HepG2 (cell line): ENCODE measurements at regions not wholly inside any gene's neighbourhood (a gene's known extent, or its start where the extent isn't known, plus 50 kb on each side); places are given as distances from the start of the nearest gene placed in this dataset.

Experiments
- ATAC-seq: fragments of 200-7000 bp; cut with Tn5 transposase; 3 replicates; pipeline ENCODE4 v1.9.1; 2020; ENCODE audit warnings: mild to moderate bottlenecking, moderate library complexity
- BruUV-seq: library from RNA; stranded (reverse); fragments of 400-500 nt; replicated peaks from 2 replicates; lab custom pipeline; 2021; lab: Mats Ljungman, UMichigan
- CTCF ChIA-PET: fragments of 300-600 bp; formaldehyde crosslinking; extraction: SDS; loops from one replicate; lab custom pipeline; 2021; ENCODE audit warnings: low total read pairs, inconsistent platforms, low intra/inter-chr PET ratio; lab: Yijun Ruan, JAX
- POLR2A ChIA-PET: fragments of 350-600 bp; sonication (Branson Sonifier 250); formaldehyde crosslinking; loops from one replicate; lab custom pipeline; 2020; ENCODE audit warnings: antibody characterized with exemption, inconsistent platforms; lab: Yijun Ruan, JAX
- DNase-seq: peaks from one replicate; pipeline ENCODE4 v3.0.0-alpha.2; 2015; ENCODE audit warnings: low spot score
- FAIRE-seq: peaks from 3 replicates; lab custom pipeline; 2011; peaks lifted over from hg19 to GRCh38; lab: Jason Lieb, UNC
- H2AFZ ChIP-seq: one replicate; pipeline ENCODE4 v1.6.1; 2011; ENCODE audit warnings: low read length, inconsistent platforms
- H3K27ac ChIP-seq: fragments of 300-600 bp; 3 replicates; pipeline ENCODE4 v1.8.0; 2011; ENCODE audit warnings: mixed run types, mild to moderate bottlenecking, mixed read lengths, low read length, inconsistent platforms; ENCODE audit not compliant: insufficient read depth; ENCODE audit errors: extremely low read length
- H3K27me3 ChIP-seq, 2 experiments: fragments of 200-600 bp in 1 of 2; 2 replicates in 1 of 2; 3 replicates in 1 of 2; pipeline versions ENCODE4 v1.6.0 to v1.8.0; 2011; ENCODE audit warnings: low read length in 2 of 2, mild to moderate bottlenecking in 2 of 2, moderate library complexity in 2 of 2, inconsistent platforms in 1 of 2; ENCODE audit not compliant: insufficient read depth in 2 of 2, control insufficient read depth in 1 of 2
- H3K36me3 ChIP-seq, 2 experiments: fragments of 200-600 bp in 1 of 2; replicated peaks in 1 of 2; 2 replicates in 1 of 2; 3 replicates in 1 of 2; pipeline versions ENCODE4 v1.5.1 to v1.8.0; 2011; ENCODE audit warnings: low read length in 2 of 2, inconsistent platforms in 1 of 2; ENCODE audit not compliant: insufficient read depth in 2 of 2, control insufficient read depth in 1 of 2
- H3K4me1 ChIP-seq: 2 replicates; pipeline ENCODE4 v1.5.1; 2012; ENCODE audit warnings: low read length, inconsistent platforms; ENCODE audit not compliant: insufficient read depth
- H3K4me2 ChIP-seq: 2 replicates; pipeline ENCODE4 v1.6.0; 2011; ENCODE audit warnings: low read depth, low read length, inconsistent platforms
- H3K4me3 ChIP-seq, 3 experiments: fragments of 200-600 bp in 1 of 3; sonication (generic), shearing (Covaris generic) in 1 of 3; replicated peaks in 1 of 3; 2 replicates each; pipeline ENCODE4 v1.5.1; 2011 to 2016; ENCODE audit warnings: low read length in 3 of 3, inconsistent platforms in 2 of 3, low read depth in 2 of 3, mild to moderate bottlenecking in 2 of 3, control low read depth in 1 of 3, mixed read lengths in 1 of 3; ENCODE audit not compliant: insufficient read depth in 1 of 3
- H3K79me2 ChIP-seq: one replicate; pipeline ENCODE4 v1.6.1; 2011; ENCODE audit warnings: low read length, inconsistent platforms; ENCODE audit not compliant: insufficient read depth
- H3K9ac ChIP-seq: 2 replicates; pipeline ENCODE4 v1.6.0; 2011; ENCODE audit warnings: mild to moderate bottlenecking, low read depth, low read length, inconsistent platforms; ENCODE audit not compliant: insufficient read depth
- H3K9me3 ChIP-seq: 2 replicates; pipeline ENCODE4 v1.5.1; 2012; ENCODE audit warnings: mild to moderate bottlenecking, low read length
- H4K20me1 ChIP-seq: 2 replicates; pipeline ENCODE4 v1.6.0; 2011; ENCODE audit warnings: inconsistent platforms, mild to moderate bottlenecking, low read length, moderate library complexity; ENCODE audit not compliant: insufficient read depth
- ELF4 ChIP-seq: sonication (generic); formaldehyde crosslinking; IDR thresholded peaks from 2 replicates; pipeline ENCODE4 v1.5.0; 2020; ENCODE audit warnings: missing genetic modification reagents, mild to moderate bottlenecking, moderate library complexity, borderline replicate concordance
- GTF3A ChIP-seq: sonication (generic); formaldehyde crosslinking; conservative IDR thresholded peaks from 2 replicates; pipeline ENCODE4 v1.4.0; 2020; ENCODE audit warnings: mild to moderate bottlenecking, missing genetic modification reagents
- KLF11 ChIP-seq: IDR thresholded peaks from 2 replicates; pipeline ENCODE4 v1.6.1; 2016; ENCODE audit warnings: missing compliant biosample characterization
- RARG ChIP-seq: sonication (generic); formaldehyde crosslinking; IDR thresholded peaks from 2 replicates; pipeline ENCODE4 v1.4.0; 2020; ENCODE audit warnings: low read depth, mild to moderate bottlenecking, missing genetic modification reagents
- RFXANK ChIP-seq: IDR thresholded peaks from 2 replicates; pipeline ENCODE4 v1.6.1; 2016
- TEAD3 ChIP-seq: optimal IDR thresholded peaks from 2 replicates; pipeline ENCODE3; 2016; ENCODE audit warnings: borderline replicate concordance
- WGBS: methylation state at CpG from one replicate; pipeline ENCODE4 v1.1.6; 2017; ENCODE audit warnings: low lambda C conversion rate; 5-methylcytosine and 5-hydroxymethylcytosine counted together
- in situ Hi-C: cut with HindIII; loops from 2 replicates; pipeline ENCODE4 v1.10.0; 2017; ENCODE audit warnings: low pct_unique_long_range_greater_than_20kb; ENCODE audit not compliant: extremely low pct_ligation_motif_present
- intact Hi-C: fragments of 100-400 bp; cut with micrococcal nuclease; formaldehyde crosslinking; loops from one replicate; pipeline ENCODE4 v1.10.0; 2022; ENCODE audit not compliant: unreplicated experiment
- TF ChIP-seq, protein P1 (sequence below): sonication (generic); formaldehyde crosslinking; IDR thresholded peaks from 2 replicates; pipeline ENCODE4 v1.5.0; 2020; ENCODE audit warnings: mild to moderate bottlenecking, missing genetic modification reagents, borderline replicate concordance
- TF ChIP-seq, protein P2 (sequence below): sonication (generic); formaldehyde crosslinking; IDR thresholded peaks from 2 replicates; pipeline ENCODE4 v1.5.0; 2020; ENCODE audit warnings: missing genetic modification reagents, mild to moderate bottlenecking, borderline replicate concordance
- TF ChIP-seq, protein P3 (sequence below): sonication (generic); formaldehyde crosslinking; IDR thresholded peaks from 2 replicates; pipeline ENCODE4 v1.5.0; 2020; ENCODE audit warnings: missing genetic modification reagents
- TF ChIP-seq, protein P4 (sequence below): sonication (generic); formaldehyde crosslinking; IDR thresholded peaks from 2 replicates; pipeline ENCODE4 v1.5.1; 2020; ENCODE audit warnings: missing genetic modification reagents, mild to moderate bottlenecking, borderline replicate concordance
- TF ChIP-seq, protein P5 (sequence below): sonication (generic); formaldehyde crosslinking; IDR thresholded peaks from 2 replicates; pipeline ENCODE4 v1.8.1; 2023; ENCODE audit warnings: mild to moderate bottlenecking, missing genetic modification reagents
- TF ChIP-seq, protein P6 (sequence below): sonication (generic); formaldehyde crosslinking; IDR thresholded peaks from 2 replicates; pipeline ENCODE4 v1.8.0; 2022; ENCODE audit warnings: missing genetic modification reagents, mild to moderate bottlenecking, moderate library complexity, borderline replicate concordance

DNA sequence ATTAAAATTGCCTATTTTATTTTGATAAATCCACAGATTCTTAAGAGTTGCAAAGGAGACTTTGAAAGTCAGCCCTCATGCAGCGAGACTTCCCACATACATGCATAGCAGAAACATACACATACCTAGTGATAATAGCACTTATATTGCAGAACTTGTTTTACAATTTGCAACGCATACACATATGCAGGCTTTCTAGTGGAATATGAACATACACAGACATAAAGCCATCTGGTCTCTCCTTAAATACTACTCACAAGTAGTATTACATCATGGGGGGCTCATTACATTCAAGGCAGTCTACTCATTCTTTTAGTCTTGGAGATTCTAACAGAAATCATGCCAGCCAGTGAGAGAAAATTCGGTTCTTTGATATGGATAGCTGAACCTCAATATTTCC is 295.1 kb upstream of the RND3 start:
- FAIRE-seq: no peak
- intact Hi-C loops: no loop called here
- no TSS peak for BruUV-seq
- TF ChIP-seq, protein P1, sequence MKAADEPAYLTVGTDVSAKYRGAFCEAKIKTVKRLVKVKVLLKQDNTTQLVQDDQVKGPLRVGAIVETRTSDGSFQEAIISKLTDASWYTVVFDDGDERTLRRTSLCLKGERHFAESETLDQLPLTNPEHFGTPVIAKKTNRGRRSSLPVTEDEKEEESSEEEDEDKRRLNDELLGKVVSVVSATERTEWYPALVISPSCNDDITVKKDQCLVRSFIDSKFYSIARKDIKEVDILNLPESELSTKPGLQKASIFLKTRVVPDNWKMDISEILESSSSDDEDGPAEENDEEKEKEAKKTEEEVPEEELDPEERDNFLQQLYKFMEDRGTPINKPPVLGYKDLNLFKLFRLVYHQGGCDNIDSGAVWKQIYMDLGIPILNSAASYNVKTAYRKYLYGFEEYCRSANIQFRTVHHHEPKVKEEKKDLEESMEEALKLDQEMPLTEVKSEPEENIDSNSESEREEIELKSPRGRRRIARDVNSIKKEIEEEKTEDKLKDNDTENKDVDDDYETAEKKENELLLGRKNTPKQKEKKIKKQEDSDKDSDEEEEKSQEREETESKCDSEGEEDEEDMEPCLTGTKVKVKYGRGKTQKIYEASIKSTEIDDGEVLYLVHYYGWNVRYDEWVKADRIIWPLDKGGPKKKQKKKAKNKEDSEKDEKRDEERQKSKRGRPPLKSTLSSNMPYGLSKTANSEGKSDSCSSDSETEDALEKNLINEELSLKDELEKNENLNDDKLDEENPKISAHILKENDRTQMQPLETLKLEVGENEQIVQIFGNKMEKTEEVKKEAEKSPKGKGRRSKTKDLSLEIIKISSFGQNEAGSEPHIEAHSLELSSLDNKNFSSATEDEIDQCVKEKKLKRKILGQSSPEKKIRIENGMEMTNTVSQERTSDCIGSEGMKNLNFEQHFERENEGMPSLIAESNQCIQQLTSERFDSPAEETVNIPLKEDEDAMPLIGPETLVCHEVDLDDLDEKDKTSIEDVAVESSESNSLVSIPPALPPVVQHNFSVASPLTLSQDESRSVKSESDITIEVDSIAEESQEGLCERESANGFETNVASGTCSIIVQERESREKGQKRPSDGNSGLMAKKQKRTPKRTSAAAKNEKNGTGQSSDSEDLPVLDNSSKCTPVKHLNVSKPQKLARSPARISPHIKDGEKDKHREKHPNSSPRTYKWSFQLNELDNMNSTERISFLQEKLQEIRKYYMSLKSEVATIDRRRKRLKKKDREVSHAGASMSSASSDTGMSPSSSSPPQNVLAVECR (CRISPR knock-in tag): no peak
- TF ChIP-seq KLF11 (CRISPR knock-in tag): no peak
- no peak for TF ChIP-seq TEAD3
- TF ChIP-seq, protein P2, sequence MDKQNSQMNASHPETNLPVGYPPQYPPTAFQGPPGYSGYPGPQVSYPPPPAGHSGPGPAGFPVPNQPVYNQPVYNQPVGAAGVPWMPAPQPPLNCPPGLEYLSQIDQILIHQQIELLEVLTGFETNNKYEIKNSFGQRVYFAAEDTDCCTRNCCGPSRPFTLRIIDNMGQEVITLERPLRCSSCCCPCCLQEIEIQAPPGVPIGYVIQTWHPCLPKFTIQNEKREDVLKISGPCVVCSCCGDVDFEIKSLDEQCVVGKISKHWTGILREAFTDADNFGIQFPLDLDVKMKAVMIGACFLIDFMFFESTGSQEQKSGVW (CRISPR knock-in tag): no peak
- TF ChIP-seq, protein P3, sequence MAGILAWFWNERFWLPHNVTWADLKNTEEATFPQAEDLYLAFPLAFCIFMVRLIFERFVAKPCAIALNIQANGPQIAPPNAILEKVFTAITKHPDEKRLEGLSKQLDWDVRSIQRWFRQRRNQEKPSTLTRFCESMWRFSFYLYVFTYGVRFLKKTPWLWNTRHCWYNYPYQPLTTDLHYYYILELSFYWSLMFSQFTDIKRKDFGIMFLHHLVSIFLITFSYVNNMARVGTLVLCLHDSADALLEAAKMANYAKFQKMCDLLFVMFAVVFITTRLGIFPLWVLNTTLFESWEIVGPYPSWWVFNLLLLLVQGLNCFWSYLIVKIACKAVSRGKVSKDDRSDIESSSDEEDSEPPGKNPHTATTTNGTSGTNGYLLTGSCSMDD: no peak
- TF ChIP-seq, protein P4, sequence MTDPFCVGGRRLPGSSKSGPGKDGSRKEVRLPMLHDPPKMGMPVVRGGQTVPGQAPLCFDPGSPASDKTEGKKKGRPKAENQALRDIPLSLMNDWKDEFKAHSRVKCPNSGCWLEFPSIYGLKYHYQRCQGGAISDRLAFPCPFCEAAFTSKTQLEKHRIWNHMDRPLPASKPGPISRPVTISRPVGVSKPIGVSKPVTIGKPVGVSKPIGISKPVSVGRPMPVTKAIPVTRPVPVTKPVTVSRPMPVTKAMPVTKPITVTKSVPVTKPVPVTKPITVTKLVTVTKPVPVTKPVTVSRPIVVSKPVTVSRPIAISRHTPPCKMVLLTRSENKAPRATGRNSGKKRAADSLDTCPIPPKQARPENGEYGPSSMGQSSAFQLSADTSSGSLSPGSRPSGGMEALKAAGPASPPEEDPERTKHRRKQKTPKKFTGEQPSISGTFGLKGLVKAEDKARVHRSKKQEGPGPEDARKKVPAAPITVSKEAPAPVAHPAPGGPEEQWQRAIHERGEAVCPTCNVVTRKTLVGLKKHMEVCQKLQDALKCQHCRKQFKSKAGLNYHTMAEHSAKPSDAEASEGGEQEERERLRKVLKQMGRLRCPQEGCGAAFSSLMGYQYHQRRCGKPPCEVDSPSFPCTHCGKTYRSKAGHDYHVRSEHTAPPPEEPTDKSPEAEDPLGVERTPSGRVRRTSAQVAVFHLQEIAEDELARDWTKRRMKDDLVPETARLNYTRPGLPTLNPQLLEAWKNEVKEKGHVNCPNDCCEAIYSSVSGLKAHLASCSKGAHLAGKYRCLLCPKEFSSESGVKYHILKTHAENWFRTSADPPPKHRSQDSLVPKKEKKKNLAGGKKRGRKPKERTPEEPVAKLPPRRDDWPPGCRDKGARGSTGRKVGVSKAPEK (CRISPR knock-in tag): no peak
- TF ChIP-seq, protein P5, sequence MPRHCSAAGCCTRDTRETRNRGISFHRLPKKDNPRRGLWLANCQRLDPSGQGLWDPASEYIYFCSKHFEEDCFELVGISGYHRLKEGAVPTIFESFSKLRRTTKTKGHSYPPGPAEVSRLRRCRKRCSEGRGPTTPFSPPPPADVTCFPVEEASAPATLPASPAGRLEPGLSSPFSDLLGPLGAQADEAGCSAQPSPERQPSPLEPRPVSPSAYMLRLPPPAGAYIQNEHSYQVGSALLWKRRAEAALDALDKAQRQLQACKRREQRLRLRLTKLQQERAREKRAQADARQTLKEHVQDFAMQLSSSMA: no peak
- no peak for TF ChIP-seq ELF4
- no peak for TF ChIP-seq RARG (CRISPR knock-in tag)
- TF ChIP-seq RFXANK (CRISPR knock-in tag): no peak
- TF ChIP-seq GTF3A: no peak
- TF ChIP-seq, protein P6, sequence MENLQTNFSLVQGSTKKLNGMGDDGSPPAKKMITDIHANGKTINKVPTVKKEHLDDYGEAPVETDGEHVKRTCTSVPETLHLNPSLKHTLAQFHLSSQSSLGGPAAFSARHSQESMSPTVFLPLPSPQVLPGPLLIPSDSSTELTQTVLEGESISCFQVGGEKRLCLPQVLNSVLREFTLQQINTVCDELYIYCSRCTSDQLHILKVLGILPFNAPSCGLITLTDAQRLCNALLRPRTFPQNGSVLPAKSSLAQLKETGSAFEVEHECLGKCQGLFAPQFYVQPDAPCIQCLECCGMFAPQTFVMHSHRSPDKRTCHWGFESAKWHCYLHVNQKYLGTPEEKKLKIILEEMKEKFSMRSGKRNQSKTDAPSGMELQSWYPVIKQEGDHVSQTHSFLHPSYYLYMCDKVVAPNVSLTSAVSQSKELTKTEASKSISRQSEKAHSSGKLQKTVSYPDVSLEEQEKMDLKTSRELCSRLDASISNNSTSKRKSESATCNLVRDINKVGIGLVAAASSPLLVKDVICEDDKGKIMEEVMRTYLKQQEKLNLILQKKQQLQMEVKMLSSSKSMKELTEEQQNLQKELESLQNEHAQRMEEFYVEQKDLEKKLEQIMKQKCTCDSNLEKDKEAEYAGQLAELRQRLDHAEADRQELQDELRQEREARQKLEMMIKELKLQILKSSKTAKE (CRISPR knock-in tag): no peak

More for the DNA sequence above, 295.1 kb upstream of the RND3 start:
- POLR2A ChIA-PET: no interaction called here
- Histone ChIP-seq H3K79me2 (no peaks in the 10 kb centered on the region), H4K20me1 (no peaks in the 10 kb centered on the region), H3K27me3 (no peaks in the 10 kb centered on the region), H3K4me1 (no peaks in the 10 kb centered on the region), H3K27ac (no peak overlapping the region), H3K9me3 (no peaks in the 10 kb centered on the region), H3K4me3 (no peak overlapping the region), H3K36me3 (no peaks in the 10 kb centered on the region), H3K4me2 (no peak overlapping the region), H2AFZ (no peak overlapping the region), H3K9ac (no peak overlapping the region)
- WGBS: 27% methylated on average over 3 of the region's 3 CpGs
- in situ Hi-C loops: no loop called here
- DNase-seq (no peak), ATAC-seq (no peak)
- CTCF ChIA-PET: no interaction called here
